Fibroblast of lung (primary cell): ENCODE measurements at regions not wholly inside any gene's neighbourhood (a gene's known extent, or its start where the extent isn't known, plus 50 kb on each side); places are given as distances from the start of the nearest gene placed in this dataset.

ENCODE experiments used
- DNase-seq, 2 donors: peaks; one replicate each; pipeline versions ENCODE4 v3.0.0 to v3.0.0-alpha.2; 2010; ENCODE audit warnings: low read depth in 2 of 2
- H2AFZ ChIP-seq: 2 replicates; pipeline ENCODE4 v1.5.1; 2012; ENCODE audit warnings: low read length, control low read depth, inconsistent platforms
- H3K27ac ChIP-seq: 2 replicates; pipeline ENCODE4 v1.5.1; 2011; ENCODE audit warnings: low read length, control low read depth; ENCODE audit not compliant: insufficient read depth
- H3K27me3 ChIP-seq: 2 replicates; pipeline ENCODE4 v1.5.1; 2011; ENCODE audit warnings: mild to moderate bottlenecking, low read length; ENCODE audit not compliant: control insufficient read depth, insufficient read depth
- H3K36me3 ChIP-seq: 2 replicates; pipeline ENCODE4 v1.5.1; 2011; ENCODE audit warnings: low read length; ENCODE audit not compliant: control insufficient read depth, insufficient read depth
- H3K4me1 ChIP-seq: 2 replicates; pipeline ENCODE4 v1.5.1; 2011; ENCODE audit warnings: low read length; ENCODE audit not compliant: control insufficient read depth, insufficient read depth; ENCODE audit errors: extremely low read depth
- H3K4me2 ChIP-seq: 2 replicates; pipeline ENCODE4 v1.5.1; 2011; ENCODE audit warnings: low read length, control low read depth; ENCODE audit not compliant: insufficient read depth; ENCODE audit errors: extremely low read depth
- H3K4me3 ChIP-seq, 4 experiments: fragments of 200-600 bp in 1 of 4; sonication (generic) in 1 of 4; replicated peaks in 1 of 4; 2 replicates each; pipeline ENCODE4 v1.5.1; 2011 to 2016; ENCODE audit warnings: low read length in 4 of 4, low read depth in 3 of 4, mild to moderate bottlenecking in 3 of 4, control low read depth in 2 of 4, inconsistent platforms in 1 of 4, mixed read lengths in 1 of 4; ENCODE audit not compliant: insufficient read depth in 1 of 4; ENCODE audit errors: control extremely low read depth in 1 of 4
- H3K79me2 ChIP-seq: 2 replicates; pipeline ENCODE4 v1.5.1; 2012; ENCODE audit warnings: mild to moderate bottlenecking, low read length, inconsistent platforms; ENCODE audit not compliant: control insufficient read depth, insufficient read depth
- H3K9ac ChIP-seq: 2 replicates; pipeline ENCODE4 v1.5.1; 2011; ENCODE audit warnings: mild to moderate bottlenecking, low read length, control low read depth; ENCODE audit not compliant: insufficient read depth
- H3K9me3 ChIP-seq: 2 replicates; pipeline ENCODE4 v1.5.1; 2012; ENCODE audit warnings: low read depth, low read length; ENCODE audit not compliant: control insufficient read depth, insufficient read depth
- H4K20me1 ChIP-seq: 2 replicates; pipeline ENCODE4 v1.5.1; 2011; ENCODE audit warnings: low read length; ENCODE audit not compliant: control insufficient read depth, insufficient read depth; ENCODE audit errors: extremely low read depth
- EZH2 ChIP-seq: IDR thresholded peaks from 2 replicates; pipeline ENCODE4 v1.5.1; 2012; ENCODE audit warnings: low read length, control low read depth, mild to moderate bottlenecking; ENCODE audit errors: missing control alignments
- TF ChIP-seq, protein P1 (sequence below), 2 donors: IDR thresholded peaks in 1 of 2; conservative IDR thresholded peaks in 1 of 2; 1 replicate in 1 of 2; 2 replicates in 1 of 2; pipeline ENCODE4 v1.5.1; 2011 to 2012; ENCODE audit warnings: low read length in 2 of 2, control low read depth in 1 of 2, inconsistent platforms in 1 of 2, low read depth in 1 of 2, mild to moderate bottlenecking in 1 of 2

DNA sequence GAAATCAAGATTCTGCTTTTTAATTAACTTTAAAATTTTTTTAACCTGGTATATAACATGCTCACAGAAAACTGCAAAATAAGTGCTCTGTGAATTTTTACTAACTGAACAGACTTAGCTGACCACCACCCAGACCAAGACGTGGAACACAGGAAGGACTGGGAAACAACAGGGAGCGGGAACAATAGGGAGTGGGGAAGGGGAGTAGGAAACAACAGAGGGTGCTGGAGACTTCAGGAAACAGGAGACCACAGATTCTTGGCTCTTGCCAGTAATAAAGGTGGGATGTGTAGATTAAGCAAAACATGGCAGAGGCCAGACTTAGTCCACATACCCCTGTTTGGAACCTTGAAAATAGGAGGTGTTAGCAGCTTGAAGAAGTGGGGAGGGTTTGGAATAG lies 51.4 kb upstream of the TMCC3 start:
- TF ChIP-seq EZH2 = no peak
- TF ChIP-seq, protein P1, sequence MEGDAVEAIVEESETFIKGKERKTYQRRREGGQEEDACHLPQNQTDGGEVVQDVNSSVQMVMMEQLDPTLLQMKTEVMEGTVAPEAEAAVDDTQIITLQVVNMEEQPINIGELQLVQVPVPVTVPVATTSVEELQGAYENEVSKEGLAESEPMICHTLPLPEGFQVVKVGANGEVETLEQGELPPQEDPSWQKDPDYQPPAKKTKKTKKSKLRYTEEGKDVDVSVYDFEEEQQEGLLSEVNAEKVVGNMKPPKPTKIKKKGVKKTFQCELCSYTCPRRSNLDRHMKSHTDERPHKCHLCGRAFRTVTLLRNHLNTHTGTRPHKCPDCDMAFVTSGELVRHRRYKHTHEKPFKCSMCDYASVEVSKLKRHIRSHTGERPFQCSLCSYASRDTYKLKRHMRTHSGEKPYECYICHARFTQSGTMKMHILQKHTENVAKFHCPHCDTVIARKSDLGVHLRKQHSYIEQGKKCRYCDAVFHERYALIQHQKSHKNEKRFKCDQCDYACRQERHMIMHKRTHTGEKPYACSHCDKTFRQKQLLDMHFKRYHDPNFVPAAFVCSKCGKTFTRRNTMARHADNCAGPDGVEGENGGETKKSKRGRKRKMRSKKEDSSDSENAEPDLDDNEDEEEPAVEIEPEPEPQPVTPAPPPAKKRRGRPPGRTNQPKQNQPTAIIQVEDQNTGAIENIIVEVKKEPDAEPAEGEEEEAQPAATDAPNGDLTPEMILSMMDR (conservative IDR thresholded peaks at IDR 0.05 in 1 of 2, IDR thresholded peaks at IDR 0.05 in 1 of 2; ENCODE audit: low read depth in 1 of 2, low read length in 2 of 2) = no peak
- Histone ChIP-seq H3K27me3 (peaks cover 9% of the 10 kb centered on the region), H3K27ac (no peak overlapping the region), H4K20me1 (no peaks in the 10 kb centered on the region), H2AFZ (no peak overlapping the region), H3K9ac (no peak overlapping the region), H3K4me1 (peaks cover 5% of the 10 kb centered on the region), H3K9me3 (no peaks in the 10 kb centered on the region), H3K36me3 (no peaks in the 10 kb centered on the region), H3K4me2 (no peak overlapping the region), H3K4me3 (no peak overlapping the region), H3K79me2 (no peaks in the 10 kb centered on the region)
- DNase-seq = no peak

DNA sequence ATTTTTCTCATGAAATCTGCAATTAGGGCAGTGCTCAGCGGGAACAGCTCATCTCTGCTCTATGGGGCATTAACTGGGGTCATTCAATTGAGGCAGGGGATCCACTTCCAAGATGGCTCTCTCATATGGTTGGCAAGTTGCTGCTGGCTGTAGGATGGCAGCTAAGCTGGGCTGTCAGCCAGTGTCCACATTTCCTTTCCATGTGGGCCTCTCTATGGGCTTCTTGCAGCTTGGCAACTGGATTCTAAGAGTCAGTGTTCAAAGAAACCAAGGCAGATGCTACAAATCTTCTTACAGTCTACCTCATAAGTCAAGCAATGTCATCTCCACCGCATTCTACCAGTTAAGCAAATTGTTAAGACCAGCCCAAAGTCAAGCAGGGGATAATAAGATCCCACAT lies 50.3 kb upstream of the TMCC3 start:
- Histone ChIP-seq H4K20me1 (no peaks in the 10 kb centered on the region), H3K27me3 (peaks cover 9% of the 10 kb centered on the region), H3K4me1 (peaks cover 5% of the 10 kb centered on the region), H3K27ac (no peak overlapping the region), H3K4me2 (no peak overlapping the region), H3K79me2 (no peaks in the 10 kb centered on the region), H3K4me3 (no peak overlapping the region), H3K9me3 (no peaks in the 10 kb centered on the region), H3K36me3 (no peaks in the 10 kb centered on the region), H3K9ac (no peak overlapping the region), H2AFZ (no peak overlapping the region)
- no peak for TF ChIP-seq EZH2
- TF ChIP-seq, protein P1 (conservative IDR thresholded peaks at IDR 0.05 in 1 of 2, IDR thresholded peaks at IDR 0.05 in 1 of 2; ENCODE audit: low read depth in 1 of 2, low read length in 2 of 2) = no peak
- no peak for DNase-seq
